SK-N-SH (cell line): ENCODE measurements at regions not wholly inside any gene's neighbourhood (a gene's known extent, or its start where the extent isn't known, plus 50 kb on each side); places are given as distances from the start of the nearest gene placed in this dataset.

Experiments used
- CTCF ChIA-PET: fragments of 300-600, 350-600 bp; formaldehyde crosslinking; extraction: SDS; loops from one replicate; lab custom pipeline; 2021; lab: Yijun Ruan, JAX
- POLR2A ChIA-PET: fragments of 350-600 bp; sonication (Branson Sonifier 250); formaldehyde crosslinking; extraction: SDS; loops from one replicate; lab custom pipeline; 2020; ENCODE audit warnings: antibody characterized with exemption, inconsistent platforms; lab: Yijun Ruan, JAX
- DNase-seq: peaks from one replicate; pipeline ENCODE4 v3.0.0; 2012
- H2AFZ ChIP-seq: fragments of 200-600 bp; sonication (generic); 2 replicates; pipeline ENCODE4 v1.8.1; 2016; ENCODE audit warnings: antibody characterized with exemption, mild to moderate bottlenecking, low read depth
- H3F3A ChIP-seq: fragments of 200-600 bp; sonication (generic); replicated peaks from 2 replicates; pipeline ENCODE3; 2016; ENCODE audit warnings: antibody characterized with exemption, mild to moderate bottlenecking; ENCODE audit not compliant: insufficient read depth
- H3K27ac ChIP-seq, 2 experiments: fragments of 200-500 bp in 1 of 2; fragments of 200-600 bp in 1 of 2; sonication (Bioruptor generic) in 1 of 2; sonication (generic), shearing (Covaris generic) in 1 of 2; 2 replicates each; pipeline versions ENCODE4 v1.5.1 to v1.6.1; 2014 to 2016; ENCODE audit warnings: low read depth in 2 of 2, inconsistent platforms in 1 of 2, low read length in 1 of 2, mild to moderate bottlenecking in 1 of 2, mixed read lengths in 1 of 2
- H3K27me3 ChIP-seq: fragments of 200-600 bp; sonication (generic), shearing (Covaris generic); 2 replicates; pipeline ENCODE4 v1.6.1; 2016; ENCODE audit warnings: mixed run types; ENCODE audit not compliant: insufficient read depth
- H3K36me3 ChIP-seq, 2 experiments: fragments of 200-500 bp in 1 of 2; fragments of 200-600 bp in 1 of 2; sonication (Bioruptor generic) in 1 of 2; sonication (generic) in 1 of 2; replicated peaks in 1 of 2; 2 replicates each; pipeline versions ENCODE3 to v1.5.1; 2014 to 2016; ENCODE audit warnings: low read length in 1 of 2, mild to moderate bottlenecking in 1 of 2; ENCODE audit not compliant: insufficient read depth in 2 of 2, control insufficient read depth in 1 of 2
- H3K4me1 ChIP-seq, 2 experiments: fragments of 200-500 bp in 1 of 2; fragments of 200-600 bp in 1 of 2; sonication (Bioruptor generic) in 1 of 2; sonication (generic), shearing (Covaris generic) in 1 of 2; 2 replicates each; pipeline versions ENCODE4 v1.5.1 to v1.6.1; 2014 to 2016; ENCODE audit warnings: low read depth in 1 of 2, low read length in 1 of 2, mixed run types in 1 of 2; ENCODE audit not compliant: insufficient read depth in 2 of 2, control insufficient read depth in 1 of 2
- H3K4me2 ChIP-seq: fragments of 200-600 bp; sonication (generic), shearing (Covaris generic); 2 replicates; pipeline ENCODE4 v1.6.1; 2017; ENCODE audit warnings: mixed run types
- H3K4me3 ChIP-seq, 2 experiments: fragments of 200-500 bp in 1 of 2; fragments of 200-600 bp in 1 of 2; sonication (Bioruptor generic) in 1 of 2; sonication (generic), shearing (Covaris generic) in 1 of 2; 2 replicates each; pipeline versions ENCODE4 v1.5.1 to v1.8.1; 2014 to 2016; ENCODE audit warnings: low read depth in 2 of 2, inconsistent platforms in 1 of 2, low read length in 1 of 2, mild to moderate bottlenecking in 1 of 2, mixed read lengths in 1 of 2, moderate library complexity in 1 of 2
- H3K79me2 ChIP-seq: fragments of 200-600 bp; sonication (generic); 2 replicates; pipeline ENCODE4 v1.8.1; 2017; ENCODE audit warnings: mild to moderate bottlenecking; ENCODE audit not compliant: insufficient read depth
- H3K9ac ChIP-seq: fragments of 200-600 bp; sonication (generic); 2 replicates; pipeline ENCODE4 v1.6.1; 2017; ENCODE audit warnings: mixed run types
- H3K9me2 ChIP-seq: fragments of 200-600 bp; sonication (generic); 2 replicates; pipeline ENCODE4 v1.6.1; 2017; ENCODE audit warnings: mixed run types
- H3K9me3 ChIP-seq: fragments of 200-600 bp; sonication (generic); 2 replicates; pipeline ENCODE4 v1.6.1; 2017; ENCODE audit warnings: mixed run types, mild to moderate bottlenecking, moderate library complexity
- H4K20me1 ChIP-seq: fragments of 200-600 bp; sonication (generic); 2 replicates; pipeline ENCODE4 v1.6.1; 2017; ENCODE audit warnings: mild to moderate bottlenecking, mixed run types; ENCODE audit not compliant: insufficient read depth
- CHD2 ChIP-seq: fragments of 150-350 bp; IDR thresholded peaks from 2 replicates; pipeline ENCODE4 v1.6.1; 2018; ENCODE audit warnings: low read length; ENCODE audit not compliant: partially characterized antibody
- ELF1 ChIP-seq: IDR thresholded peaks from 2 replicates; pipeline ENCODE4 v1.4.0; 2012
- EP300 ChIP-seq, 2 experiments: IDR thresholded peaks; 2 replicates each; pipeline versions ENCODE4 v1.4.0 to v1.6.1; 2012; ENCODE audit warnings: borderline replicate concordance in 1 of 2, low read depth in 1 of 2, low read length in 1 of 2
- FOXJ3 ChIP-seq: sonication (generic); formaldehyde crosslinking; IDR thresholded peaks from 2 replicates; pipeline ENCODE4 v1.5.1; 2020; ENCODE audit warnings: mild to moderate bottlenecking, missing genetic modification reagents
- GABPA ChIP-seq: IDR thresholded peaks from 2 replicates; pipeline ENCODE4 v1.4.0; 2012; ENCODE audit warnings: low read depth, mild to moderate bottlenecking
- JUND ChIP-seq: IDR thresholded peaks from 2 replicates; pipeline ENCODE4 v1.4.0; 2012
- MEF2A ChIP-seq: IDR thresholded peaks from 2 replicates; pipeline ENCODE4 v1.4.0; 2012; ENCODE audit warnings: low read depth, borderline replicate concordance
- MXI1 ChIP-seq: IDR thresholded peaks from 2 replicates; pipeline ENCODE4 v1.6.1; 2012; ENCODE audit warnings: mild to moderate bottlenecking, low read depth, low read length, improper control_type of control experiment
- NFIC ChIP-seq: IDR thresholded peaks from 2 replicates; pipeline ENCODE4 v1.4.0; 2012; ENCODE audit warnings: borderline replicate concordance
- NRF1 ChIP-seq: IDR thresholded peaks from 2 replicates; pipeline ENCODE4 v1.6.1; 2012; ENCODE audit warnings: low read depth, mild to moderate bottlenecking, low read length
- RCOR1 ChIP-seq: fragments of 150-350 bp; IDR thresholded peaks from 2 replicates; pipeline ENCODE4 v1.6.1; 2017; ENCODE audit warnings: antibody characterized with exemption, low read length
- RFX5 ChIP-seq: IDR thresholded peaks from 2 replicates; pipeline ENCODE4 v1.6.1; 2012; ENCODE audit warnings: mild to moderate bottlenecking, improper control_type of control experiment, low read length
- RXRA ChIP-seq: IDR thresholded peaks from 2 replicates; pipeline ENCODE4 v1.4.0; 2012; ENCODE audit warnings: low read depth, mild to moderate bottlenecking, borderline replicate concordance
- SIN3A ChIP-seq: IDR thresholded peaks from 2 replicates; pipeline ENCODE4 v1.6.1; 2012; ENCODE audit warnings: low read depth, mild to moderate bottlenecking, low read length, moderate library complexity, borderline replicate concordance
- TEAD4 ChIP-seq: IDR thresholded peaks from 2 replicates; pipeline ENCODE4 v1.4.0; 2012; ENCODE audit warnings: mild to moderate bottlenecking, borderline replicate concordance; ENCODE audit not compliant: insufficient read depth
- YY1 ChIP-seq: IDR thresholded peaks from 2 replicates; pipeline ENCODE4 v1.4.0; 2012; ENCODE audit warnings: low read depth, mild to moderate bottlenecking
- WGBS: methylation state at CpG from one replicate; pipeline ENCODE4 v1.1.6; 2017; ENCODE audit warnings: low lambda C conversion rate; 5-methylcytosine and 5-hydroxymethylcytosine counted together
- TF ChIP-seq, protein P1 (sequence below): fragments of 150-350 bp; IDR thresholded peaks from 2 replicates; pipeline ENCODE4 v1.6.1; 2016; ENCODE audit warnings: mild to moderate bottlenecking, low read depth, low read length
- TF ChIP-seq, protein P2 (sequence below): fragments of 200-600 bp; sonication (generic); IDR thresholded peaks from 2 replicates; pipeline ENCODE4 v1.6.1; 2017; ENCODE audit warnings: antibody characterized with exemption, mild to moderate bottlenecking, moderate library complexity
- TF ChIP-seq, protein P3 (sequence below): IDR thresholded peaks from 2 replicates; pipeline ENCODE4 v1.4.0; 2012; ENCODE audit warnings: low read depth, borderline replicate concordance

DNA sequence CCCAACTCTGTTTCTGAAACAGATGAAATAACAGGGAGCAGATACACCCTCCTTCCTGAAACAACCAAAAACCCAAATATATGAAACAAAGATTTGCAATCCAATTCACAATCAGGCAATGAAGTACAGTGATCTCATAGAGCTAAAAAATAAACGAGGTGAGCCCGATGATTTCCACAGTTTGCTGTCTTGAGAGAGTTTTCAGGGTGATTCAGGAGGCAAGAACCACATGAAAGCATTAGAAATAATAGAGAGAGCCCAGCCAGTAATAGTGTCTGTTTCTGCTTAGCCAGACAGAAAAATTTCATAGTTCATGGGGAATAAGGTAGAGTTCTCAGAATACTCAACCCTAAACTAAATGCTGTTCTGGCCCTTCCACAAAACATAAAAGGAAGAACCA lies 296.2 kb downstream of the PDHA2 start:
- CTCF ChIA-PET, result no interaction called here
- H3K4me1 ChIP-seq, result no peaks in the 10 kb centered on the region
- no peaks in the 10 kb centered on the region for H3K27me3 ChIP-seq
- no peak overlapping the region for H2AFZ ChIP-seq
- DNase-seq, result no peak
- no peak for TF ChIP-seq ELF1
- TF ChIP-seq NRF1, result no peak
- TF ChIP-seq YY1, result no peak
- TF ChIP-seq MXI1, result no peak
- TF ChIP-seq EP300 (IDR thresholded peaks at IDR 0.05; ENCODE audit: borderline replicate concordance in 1 of 2, low read depth in 1 of 2, low read length in 1 of 2), result no peak
- H4K20me1 ChIP-seq, result no peaks in the 10 kb centered on the region
- no peaks in the 10 kb centered on the region for H3K9me2 ChIP-seq
- POLR2A ChIA-PET, result no interaction called here
- no peaks in the 10 kb centered on the region for H3K36me3 ChIP-seq
- no peak overlapping the region for H3K4me2 ChIP-seq
- whole genome bisulfite sequencing, result 49% methylated on average over 2 of the region's 2 CpGs
- no peaks in the 10 kb centered on the region for H3F3A ChIP-seq
- no peak overlapping the region for H3K4me3 ChIP-seq
- no peak overlapping the region for H3K9ac ChIP-seq
- no peaks in the 10 kb centered on the region for H3K79me2 ChIP-seq
- H3K9me3 ChIP-seq, result no peaks in the 10 kb centered on the region
- H3K27ac ChIP-seq, result no peak overlapping the region

DNA sequence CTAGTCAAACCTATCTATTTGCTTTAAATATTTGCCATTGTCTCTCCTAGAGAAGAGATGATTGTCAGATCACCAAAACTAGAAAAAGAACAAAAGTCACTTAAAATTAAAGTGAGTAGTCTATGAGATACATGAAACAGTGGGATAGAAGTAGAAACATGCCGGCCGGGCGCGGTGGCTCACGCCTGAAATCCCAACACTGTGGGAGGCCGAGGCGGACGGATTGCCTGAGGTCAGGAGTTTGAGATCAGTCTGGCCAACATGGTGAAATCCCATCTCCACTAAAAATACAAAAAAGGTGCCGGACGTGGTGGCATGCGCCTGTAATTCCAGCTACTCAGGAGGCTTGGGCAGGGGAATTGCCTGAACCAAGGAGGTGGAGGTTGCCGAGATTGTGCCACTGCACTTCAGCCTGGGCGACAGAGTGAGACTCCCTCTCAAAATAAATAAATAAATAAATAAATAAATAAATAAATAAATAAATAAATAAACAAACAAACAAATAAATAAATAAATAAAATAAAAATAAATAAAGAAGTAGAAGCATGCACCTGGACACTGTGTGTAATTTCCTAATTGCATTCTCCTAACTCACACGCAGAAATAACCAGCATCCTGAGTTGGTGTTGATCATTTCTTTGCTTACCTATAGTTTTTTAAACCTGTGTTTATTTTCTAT lies 299.5 kb downstream of the PDHA2 start:
- no peaks in the 10 kb centered on the region for H4K20me1 ChIP-seq
- CTCF ChIA-PET, result no interaction called here
- H3K4me1 ChIP-seq, result no peaks in the 10 kb centered on the region
- H3K9me3 ChIP-seq, result no peaks in the 10 kb centered on the region
- no peak overlapping the region for H3K4me3 ChIP-seq
- no peaks in the 10 kb centered on the region for H3K27me3 ChIP-seq
- TF ChIP-seq ELF1, result no peak
- TF ChIP-seq, protein P1, sequence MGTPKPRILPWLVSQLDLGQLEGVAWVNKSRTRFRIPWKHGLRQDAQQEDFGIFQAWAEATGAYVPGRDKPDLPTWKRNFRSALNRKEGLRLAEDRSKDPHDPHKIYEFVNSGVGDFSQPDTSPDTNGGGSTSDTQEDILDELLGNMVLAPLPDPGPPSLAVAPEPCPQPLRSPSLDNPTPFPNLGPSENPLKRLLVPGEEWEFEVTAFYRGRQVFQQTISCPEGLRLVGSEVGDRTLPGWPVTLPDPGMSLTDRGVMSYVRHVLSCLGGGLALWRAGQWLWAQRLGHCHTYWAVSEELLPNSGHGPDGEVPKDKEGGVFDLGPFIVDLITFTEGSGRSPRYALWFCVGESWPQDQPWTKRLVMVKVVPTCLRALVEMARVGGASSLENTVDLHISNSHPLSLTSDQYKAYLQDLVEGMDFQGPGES, result no peak
- TF ChIP-seq, all 33 proteins: peak for 0
- Histone ChIP-seq H3K79me2 (no peaks in the 10 kb centered on the region), H3K9ac (no peak overlapping the region), H3K36me3 (no peaks in the 10 kb centered on the region), H3K4me2 (no peak overlapping the region), H3F3A (no peaks in the 10 kb centered on the region), H3K9me2 (no peaks in the 10 kb centered on the region), H2AFZ (no peak overlapping the region), H3K27ac (no peak overlapping the region)
- 94% methylated on average over 14 of the region's 14 CpGs for WGBS
- DNase-seq, result no peak
- POLR2A ChIA-PET, result no interaction called here

DNA sequence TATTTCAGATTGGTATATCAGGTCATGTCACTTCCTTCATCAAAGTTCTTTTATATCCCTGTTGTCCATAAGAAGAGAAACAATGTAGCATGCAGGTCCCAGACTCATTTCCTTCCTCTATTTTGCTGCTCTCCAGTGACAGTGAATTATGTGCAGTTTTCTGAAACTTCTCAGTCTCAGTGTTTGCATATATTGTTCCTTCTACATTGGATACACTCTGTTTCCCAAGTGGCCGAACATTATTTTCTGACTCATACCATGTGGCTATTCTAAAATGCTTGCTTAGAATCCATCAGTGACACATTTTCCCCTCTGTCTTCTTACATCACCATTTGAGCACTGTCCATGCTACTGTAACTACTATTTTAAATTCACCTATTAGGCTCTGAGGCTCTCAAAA lies 305.7 kb downstream of the PDHA2 start:
- H3K9ac ChIP-seq, result no peak overlapping the region
- CTCF ChIA-PET, result no interaction called here

More for the DNA sequence above, 305.7 kb downstream of the PDHA2 start:
- TF ChIP-seq MXI1 (no peak), MEF2A (no peak), RCOR1 (no peak), ELF1 (no peak), FOXJ3 (no peak), NFIC (no peak), JUND (no peak), CHD2 (no peak), SIN3A (no peak), RFX5 (no peak), RXRA (no peak), TEAD4 (no peak), YY1 (no peak), GABPA (no peak)
- TF ChIP-seq, protein P2, sequence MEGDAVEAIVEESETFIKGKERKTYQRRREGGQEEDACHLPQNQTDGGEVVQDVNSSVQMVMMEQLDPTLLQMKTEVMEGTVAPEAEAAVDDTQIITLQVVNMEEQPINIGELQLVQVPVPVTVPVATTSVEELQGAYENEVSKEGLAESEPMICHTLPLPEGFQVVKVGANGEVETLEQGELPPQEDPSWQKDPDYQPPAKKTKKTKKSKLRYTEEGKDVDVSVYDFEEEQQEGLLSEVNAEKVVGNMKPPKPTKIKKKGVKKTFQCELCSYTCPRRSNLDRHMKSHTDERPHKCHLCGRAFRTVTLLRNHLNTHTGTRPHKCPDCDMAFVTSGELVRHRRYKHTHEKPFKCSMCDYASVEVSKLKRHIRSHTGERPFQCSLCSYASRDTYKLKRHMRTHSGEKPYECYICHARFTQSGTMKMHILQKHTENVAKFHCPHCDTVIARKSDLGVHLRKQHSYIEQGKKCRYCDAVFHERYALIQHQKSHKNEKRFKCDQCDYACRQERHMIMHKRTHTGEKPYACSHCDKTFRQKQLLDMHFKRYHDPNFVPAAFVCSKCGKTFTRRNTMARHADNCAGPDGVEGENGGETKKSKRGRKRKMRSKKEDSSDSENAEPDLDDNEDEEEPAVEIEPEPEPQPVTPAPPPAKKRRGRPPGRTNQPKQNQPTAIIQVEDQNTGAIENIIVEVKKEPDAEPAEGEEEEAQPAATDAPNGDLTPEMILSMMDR, result no peak
- TF ChIP-seq, protein P3, sequence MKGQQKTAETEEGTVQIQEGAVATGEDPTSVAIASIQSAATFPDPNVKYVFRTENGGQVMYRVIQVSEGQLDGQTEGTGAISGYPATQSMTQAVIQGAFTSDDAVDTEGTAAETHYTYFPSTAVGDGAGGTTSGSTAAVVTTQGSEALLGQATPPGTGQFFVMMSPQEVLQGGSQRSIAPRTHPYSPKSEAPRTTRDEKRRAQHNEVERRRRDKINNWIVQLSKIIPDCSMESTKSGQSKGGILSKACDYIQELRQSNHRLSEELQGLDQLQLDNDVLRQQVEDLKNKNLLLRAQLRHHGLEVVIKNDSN, result no peak
- TF ChIP-seq, all 33 proteins: peak for 0
- H3K27ac ChIP-seq, result no peak overlapping the region
- H3K9me3 ChIP-seq, result no peaks in the 10 kb centered on the region
- H3K4me3 ChIP-seq, result no peak overlapping the region
- H3K79me2 ChIP-seq, result no peaks in the 10 kb centered on the region
- H4K20me1 ChIP-seq, result no peaks in the 10 kb centered on the region
- 92% methylated on average over 1 of the region's 1 CpG for WGBS
- no peak overlapping the region for H2AFZ ChIP-seq
- H3F3A ChIP-seq, result no peaks in the 10 kb centered on the region
- no peaks in the 10 kb centered on the region for H3K9me2 ChIP-seq
- H3K27me3 ChIP-seq, result no peaks in the 10 kb centered on the region
- H3K4me1 ChIP-seq, result no peaks in the 10 kb centered on the region
- H3K4me2 ChIP-seq, result no peak overlapping the region
- no peak for DNase-seq
- no peaks in the 10 kb centered on the region for H3K36me3 ChIP-seq
- POLR2A ChIA-PET, result no interaction called here
